ENCODE measurements at regions not wholly inside any gene's neighbourhood (a gene's known extent, or its start where the extent isn't known, plus 50 kb on each side); places are given as distances from the start of the nearest gene placed in this dataset.

DNA sequence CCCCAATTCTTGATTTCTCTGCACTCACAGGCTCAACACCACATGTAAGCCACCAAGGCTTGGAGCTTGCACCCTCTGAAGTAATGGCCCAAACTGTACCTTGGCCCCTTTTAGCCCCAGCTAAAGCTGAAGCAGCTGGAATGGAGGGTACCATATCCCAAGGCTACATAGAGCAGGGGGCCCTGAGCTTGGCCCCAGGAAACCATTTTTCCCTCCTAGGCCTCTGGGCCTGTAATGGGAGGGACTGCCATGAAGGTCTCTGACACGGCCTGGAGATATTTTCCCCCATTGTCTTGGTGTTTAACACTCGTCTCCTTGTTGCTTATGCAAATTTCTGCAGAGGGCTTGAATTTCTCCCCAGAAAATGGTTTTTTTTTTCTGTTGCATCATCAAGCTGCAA lies 69.7 kb downstream of the SKA1 start:
- no peak for TF ChIP-seq EZH2phosphoT487 (IDR thresholded peaks at IDR 0.05; ENCODE audit: borderline replicate concordance, low read length)
- TF ChIP-seq EZH2 (IDR thresholded peaks at IDR 0.05; ENCODE audit: low read length, unreplicated experiment) = no peak
- TF ChIP-seq, protein P1, sequence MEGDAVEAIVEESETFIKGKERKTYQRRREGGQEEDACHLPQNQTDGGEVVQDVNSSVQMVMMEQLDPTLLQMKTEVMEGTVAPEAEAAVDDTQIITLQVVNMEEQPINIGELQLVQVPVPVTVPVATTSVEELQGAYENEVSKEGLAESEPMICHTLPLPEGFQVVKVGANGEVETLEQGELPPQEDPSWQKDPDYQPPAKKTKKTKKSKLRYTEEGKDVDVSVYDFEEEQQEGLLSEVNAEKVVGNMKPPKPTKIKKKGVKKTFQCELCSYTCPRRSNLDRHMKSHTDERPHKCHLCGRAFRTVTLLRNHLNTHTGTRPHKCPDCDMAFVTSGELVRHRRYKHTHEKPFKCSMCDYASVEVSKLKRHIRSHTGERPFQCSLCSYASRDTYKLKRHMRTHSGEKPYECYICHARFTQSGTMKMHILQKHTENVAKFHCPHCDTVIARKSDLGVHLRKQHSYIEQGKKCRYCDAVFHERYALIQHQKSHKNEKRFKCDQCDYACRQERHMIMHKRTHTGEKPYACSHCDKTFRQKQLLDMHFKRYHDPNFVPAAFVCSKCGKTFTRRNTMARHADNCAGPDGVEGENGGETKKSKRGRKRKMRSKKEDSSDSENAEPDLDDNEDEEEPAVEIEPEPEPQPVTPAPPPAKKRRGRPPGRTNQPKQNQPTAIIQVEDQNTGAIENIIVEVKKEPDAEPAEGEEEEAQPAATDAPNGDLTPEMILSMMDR (conservative IDR thresholded peaks at IDR 0.05; ENCODE audit: low read depth, low read length) = no peak
- no peaks in the 10 kb centered on the region for H3K79me2 ChIP-seq (ENCODE audit: low read length)
- ChIA-PET POLR2A (ENCODE audit: unreplicated experiment) (no interaction called here), CTCF (no interaction called here)
- no peak overlapping the region for H3K4me3 ChIP-seq (ENCODE audit: low read length)
- H3K27me3 ChIP-seq (ENCODE audit: low read length) = no peaks in the 10 kb centered on the region
- H2AFZ ChIP-seq (ENCODE audit: low read length) = no peak overlapping the region
- no peak overlapping the region for H3K4me2 ChIP-seq (ENCODE audit: low read length)
- H3K4me1 ChIP-seq (ENCODE audit: insufficient read depth, low read length) = no peaks in the 10 kb centered on the region
- no TSS peak for BruUV-seq (replicated peaks)
- no peaks in the 10 kb centered on the region for H4K20me1 ChIP-seq (ENCODE audit: low read length)
- intact Hi-C loops (cut with micrococcal nuclease) = no loop called here
- ATAC-seq (no peak), DNase-seq (no peak)
- no peaks in the 10 kb centered on the region for H3K9me2 ChIP-seq (replicated peaks; ENCODE audit: low read length)
- H3K9ac ChIP-seq (ENCODE audit: low read length) = no peak overlapping the region
- H3K9me3 ChIP-seq (ENCODE audit: low read length) = no peaks in the 10 kb centered on the region
- no peak overlapping the region for H3K27ac ChIP-seq (ENCODE audit: low read length)
- H3F3A ChIP-seq (ENCODE audit: low read length, unreplicated experiment) = no peaks in the 10 kb centered on the region
- no peaks in the 10 kb centered on the region for H3K36me3 ChIP-seq (ENCODE audit: low read depth, low read length)

DNA sequence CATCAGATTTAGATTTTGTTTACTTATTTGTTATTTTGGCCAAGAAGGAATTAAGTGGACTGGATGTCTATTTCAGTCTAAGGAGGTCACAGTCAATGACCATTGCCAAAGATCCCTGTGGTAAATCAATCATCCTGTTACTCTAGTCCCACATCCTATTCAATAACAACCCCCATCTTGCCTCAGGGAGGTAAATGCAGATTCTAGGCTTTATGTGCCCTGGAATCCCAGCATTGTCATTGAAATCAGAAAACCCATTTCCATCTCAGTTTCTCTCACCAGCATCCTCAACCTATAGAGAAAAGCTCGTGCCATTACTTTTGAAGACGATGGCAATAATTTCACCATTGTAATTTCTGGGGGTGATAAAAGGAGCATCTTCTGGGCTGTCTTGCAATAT lies 71.8 kb downstream of the SKA1 start:
- Histone ChIP-seq H2AFZ (ENCODE audit: low read length) (no peak overlapping the region), H3K9ac (ENCODE audit: low read length) (no peak overlapping the region), H3K4me2 (ENCODE audit: low read length) (no peak overlapping the region), H3K36me3 (ENCODE audit: low read depth, low read length) (no peaks in the 10 kb centered on the region), H3K4me3 (ENCODE audit: low read length) (no peak overlapping the region), H3K27ac (ENCODE audit: low read length) (no peak overlapping the region), H3K4me1 (ENCODE audit: insufficient read depth, low read length) (no peaks in the 10 kb centered on the region), H3K27me3 (ENCODE audit: low read length) (no peaks in the 10 kb centered on the region), H3K79me2 (ENCODE audit: low read length) (no peaks in the 10 kb centered on the region), H3K9me2 (replicated peaks; ENCODE audit: low read length) (no peaks in the 10 kb centered on the region), H3K9me3 (ENCODE audit: low read length) (no peaks in the 10 kb centered on the region), H3F3A (ENCODE audit: low read length, unreplicated experiment) (no peaks in the 10 kb centered on the region), H4K20me1 (ENCODE audit: low read length) (no peaks in the 10 kb centered on the region)
- no TSS peak for BruUV-seq (replicated peaks)
- CTCF ChIA-PET = no interaction called here
- DNase-seq = no peak
- POLR2A ChIA-PET (ENCODE audit: unreplicated experiment) = no interaction called here
- ATAC-seq = no peak
- intact Hi-C loops (cut with micrococcal nuclease) = no loop called here
- TF ChIP-seq, protein P1 (conservative IDR thresholded peaks at IDR 0.05; ENCODE audit: low read depth, low read length) = no peak
- TF ChIP-seq EZH2phosphoT487 (IDR thresholded peaks at IDR 0.05; ENCODE audit: borderline replicate concordance, low read length) (no peak), EZH2 (IDR thresholded peaks at IDR 0.05; ENCODE audit: low read length, unreplicated experiment) (no peak)

DNA sequence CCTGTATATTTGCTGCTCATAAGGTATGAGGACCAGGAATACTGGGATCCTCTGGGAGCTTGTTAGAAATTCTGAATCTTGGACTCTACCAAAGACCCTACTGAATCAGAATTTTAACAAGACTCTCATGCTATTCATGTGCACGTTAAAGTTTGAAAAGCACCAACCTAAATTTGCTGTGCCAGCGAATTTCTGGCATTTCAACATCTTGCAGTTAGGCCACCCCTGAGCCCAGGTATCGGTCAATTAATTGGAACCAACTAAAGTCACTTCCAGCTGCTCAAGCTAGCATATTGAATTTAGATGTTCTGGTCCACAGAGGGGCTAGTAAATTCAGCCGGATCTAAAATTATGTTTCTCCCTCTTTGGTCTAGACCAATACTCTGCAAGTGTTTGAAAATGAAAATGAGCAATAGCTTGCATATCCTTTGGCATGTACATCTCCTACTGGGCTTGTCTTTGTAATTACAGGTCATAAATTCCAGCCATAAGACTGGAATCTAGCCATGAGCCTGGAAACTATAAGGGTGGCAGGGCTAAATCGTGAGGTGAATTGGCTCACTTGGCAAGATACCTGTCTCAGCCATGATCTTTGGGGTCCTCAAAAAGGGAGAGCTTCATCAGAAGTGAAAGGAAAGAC lies 72.4 kb downstream of the SKA1 start:
- BruUV-seq (replicated peaks) = no TSS peak
- no peaks in the 10 kb centered on the region for H3K4me1 ChIP-seq (ENCODE audit: insufficient read depth, low read length)
- H3K4me2 ChIP-seq (ENCODE audit: low read length) = no peak overlapping the region
- TF ChIP-seq EZH2phosphoT487 (IDR thresholded peaks at IDR 0.05; ENCODE audit: borderline replicate concordance, low read length) = no peak
- H4K20me1 ChIP-seq (ENCODE audit: low read length) = no peaks in the 10 kb centered on the region
- no peak overlapping the region for H3K4me3 ChIP-seq (ENCODE audit: low read length)
- intact Hi-C loops (cut with micrococcal nuclease) = no loop called here
- no peaks in the 10 kb centered on the region for H3K9me2 ChIP-seq (replicated peaks; ENCODE audit: low read length)
- POLR2A ChIA-PET (ENCODE audit: unreplicated experiment) = no interaction called here
- H3F3A ChIP-seq (ENCODE audit: low read length, unreplicated experiment) = no peaks in the 10 kb centered on the region
- H3K79me2 ChIP-seq (ENCODE audit: low read length) = no peaks in the 10 kb centered on the region
- no peak overlapping the region for H2AFZ ChIP-seq (ENCODE audit: low read length)
- no peaks in the 10 kb centered on the region for H3K9me3 ChIP-seq (ENCODE audit: low read length)
- no peaks in the 10 kb centered on the region for H3K27me3 ChIP-seq (ENCODE audit: low read length)
- CTCF ChIA-PET = no interaction called here
- no peak overlapping the region for H3K27ac ChIP-seq (ENCODE audit: low read length)
- ATAC-seq = no peak
- H3K9ac ChIP-seq (ENCODE audit: low read length) = no peak overlapping the region
- H3K36me3 ChIP-seq (ENCODE audit: low read depth, low read length) = no peaks in the 10 kb centered on the region
- DNase-seq = no peak

Measured in PC-3 (cell line).